ENCODE measurements at regions not wholly inside any gene's neighbourhood (a gene's known extent, or its start where the extent isn't known, plus 50 kb on each side); places are given as distances from the start of the nearest gene placed in this dataset.

DNA sequence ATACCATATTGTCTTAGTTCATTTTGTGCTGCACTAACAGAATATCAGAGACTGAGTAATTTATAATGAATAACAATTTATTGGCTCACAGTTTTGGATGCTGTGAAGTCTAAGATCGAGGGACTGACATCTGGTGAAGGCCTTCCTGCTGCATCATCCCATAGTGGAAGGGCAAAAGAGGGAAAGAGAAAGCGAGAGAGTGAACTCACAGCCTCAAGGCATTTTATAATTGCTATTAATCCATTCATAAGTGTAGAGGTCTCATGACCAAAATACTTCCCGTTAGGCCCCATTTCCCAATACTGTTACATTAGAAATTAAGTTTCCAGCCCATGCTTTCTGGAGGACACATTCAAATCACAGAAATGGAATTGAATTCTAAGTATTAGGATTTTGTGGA is 554.4 kb downstream of the TRAM1L1 start:
- WGBS, 2 experiments (ENCODE audit: extremely low coverage in 2 of 2, insufficient read length in 1 of 2) = no CpG with 5 or more reads among the region's 3 CpGs
- POLR2A ChIA-PET (ENCODE audit: unreplicated experiment) = no interaction called here
- intact Hi-C loops (cut with micrococcal nuclease) = no loop called here

More for the DNA sequence above, 554.4 kb downstream of the TRAM1L1 start:
- Histone ChIP-seq H3K79me1 (ENCODE audit: low read depth in 1 of 2, low read length in 2 of 2) (no peaks in the 10 kb centered on the region), H3K9me1 (ENCODE audit: insufficient read depth, low read length) (no peaks in the 10 kb centered on the region), H3K4ac (ENCODE audit: low read depth, low read length) (no peak overlapping the region), H3K23ac (ENCODE audit: low read depth, low read length) (no peak overlapping the region), H4K20me1 (ENCODE audit: insufficient read depth, low read length) (no peaks in the 10 kb centered on the region), H3K4me3 (ENCODE audit: insufficient read depth, low read depth, low read length) (no peak overlapping the region), H3K27ac (ENCODE audit: insufficient read depth, low read length) (no peak overlapping the region), H2BK120ac (ENCODE audit: low read depth, low read length) (no peak overlapping the region), H2AK5ac (ENCODE audit: low read depth, low read length) (no peak overlapping the region), H2BK15ac (ENCODE audit: low read depth, low read length) (no peak overlapping the region), H4K5ac (ENCODE audit: low read depth, low read length) (no peak overlapping the region), H3K18ac (ENCODE audit: low read depth, low read length) (no peak overlapping the region), H2AFZ (replicated peaks; ENCODE audit: low read length, poor library complexity) (no peak overlapping the region), H3K4me1 (ENCODE audit: control insufficient read depth, insufficient read depth, low read length) (no peaks in the 10 kb centered on the region), H2BK5ac (ENCODE audit: low read depth, low read length, poor library complexity, severe bottlenecking) (no peak overlapping the region), H2AK9ac (replicated peaks; ENCODE audit: low read depth, low read length, poor library complexity) (no peak overlapping the region), H3K14ac (replicated peaks; ENCODE audit: low read depth, low read length) (no peak overlapping the region), H4K91ac (ENCODE audit: insufficient read depth, low read depth, low read length) (no peak overlapping the region), H3K9ac (ENCODE audit: low read depth, low read length) (no peak overlapping the region), H3K56ac (ENCODE audit: extremely low read depth, insufficient read depth, low read length) (no peak overlapping the region), H2BK20ac (ENCODE audit: low read depth, low read length) (no peak overlapping the region), H3K36me3 (ENCODE audit: control insufficient read depth, insufficient read depth, low read length) (no peaks in the 10 kb centered on the region), H3K9me3 (ENCODE audit: control insufficient read depth, insufficient read depth, low read length) (peaks cover 2% of the 10 kb centered on the region; the same call in 1 of the 2 replicates), H3K4me2 (ENCODE audit: low read depth, low read length) (no peak overlapping the region), H4K8ac (ENCODE audit: low read depth in 2 of 2, low read length in 2 of 2) (no peak overlapping the region), H3K27me3 (ENCODE audit: control insufficient read depth, insufficient read depth, low read length) (no peaks in the 10 kb centered on the region)
- no peak for ATAC-seq (ENCODE audit: low read depth)
- no TSS peak for BruUV-seq (replicated peaks)
- no peak for DNase-seq
- TF ChIP-seq, protein P1, sequence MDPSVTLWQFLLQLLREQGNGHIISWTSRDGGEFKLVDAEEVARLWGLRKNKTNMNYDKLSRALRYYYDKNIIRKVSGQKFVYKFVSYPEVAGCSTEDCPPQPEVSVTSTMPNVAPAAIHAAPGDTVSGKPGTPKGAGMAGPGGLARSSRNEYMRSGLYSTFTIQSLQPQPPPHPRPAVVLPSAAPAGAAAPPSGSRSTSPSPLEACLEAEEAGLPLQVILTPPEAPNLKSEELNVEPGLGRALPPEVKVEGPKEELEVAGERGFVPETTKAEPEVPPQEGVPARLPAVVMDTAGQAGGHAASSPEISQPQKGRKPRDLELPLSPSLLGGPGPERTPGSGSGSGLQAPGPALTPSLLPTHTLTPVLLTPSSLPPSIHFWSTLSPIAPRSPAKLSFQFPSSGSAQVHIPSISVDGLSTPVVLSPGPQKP (IDR thresholded peaks at IDR 0.05; ENCODE audit: borderline replicate concordance, low read depth, low read length) = no peak
- TF ChIP-seq MAZ (IDR thresholded peaks at IDR 0.05; ENCODE audit: borderline replicate concordance, low read depth, low read length) (no peak), RCOR1 (IDR thresholded peaks at IDR 0.05; ENCODE audit: insufficient replicate concordance, low read length) (no peak), SMC3 (IDR thresholded peaks at IDR 0.05; ENCODE audit: low read depth, low read length) (no peak), POLR2A (IDR thresholded peaks at IDR 0.05; ENCODE audit: low read depth, low read length) (no peak), RAD21 (IDR thresholded peaks at IDR 0.05; ENCODE audit: low read length) (no peak), CHD1 (IDR thresholded peaks at IDR 0.05; ENCODE audit: low read depth, low read length) (no peak), RFX5 (IDR thresholded peaks at IDR 0.05; ENCODE audit: low read depth, low read length) (no peak), CEBPB (IDR thresholded peaks at IDR 0.05; ENCODE audit: low read depth, low read length) (no peak), BHLHE40 (IDR thresholded peaks at IDR 0.05; ENCODE audit: low read depth, low read length) (no peak)
- CTCF ChIA-PET = no interaction called here
- in situ Hi-C loops (cut with MboI; ENCODE audit: low sequenced_read_pairs) (no loop called here), dilution Hi-C loops (cut with HindIII; ENCODE audit: low sequenced_read_pairs, unreplicated experiment) (no loop called here)

All from IMR-90 (cell line).